SHP77 (cell line): ENCODE measurements at regions not wholly inside any gene's neighbourhood (a gene's known extent, or its start where the extent isn't known, plus 50 kb on each side); places are given as distances from the start of the nearest gene placed in this dataset.
A peak's percentile ranks its signal among the peaks of the same experiment; 100 is the strongest.

ENCODE experiments used
- DNase-seq, 2 experiments: peaks; one replicate each; lab custom pipeline; 2025; lab: John Stamatoyannopoulos, UW

GRCh38 chr3:5069627-5070026 is 52.5 kb upstream of the ARL8B start:
- DNase-seq: no peak

GRCh38 chr3:5071061-5071460 is 51.0 kb upstream of the ARL8B start:
- DNase-seq: no peak

GRCh38 chr3:5072100-5072816 is 49.8 kb upstream of the ARL8B start:
- peak; percentile 0 to 1 for DNase-seq
